ENCODE measurements at regions not wholly inside any gene's neighbourhood (a gene's known extent, or its start where the extent isn't known, plus 50 kb on each side); places are given as distances from the start of the nearest gene placed in this dataset.

DNA sequence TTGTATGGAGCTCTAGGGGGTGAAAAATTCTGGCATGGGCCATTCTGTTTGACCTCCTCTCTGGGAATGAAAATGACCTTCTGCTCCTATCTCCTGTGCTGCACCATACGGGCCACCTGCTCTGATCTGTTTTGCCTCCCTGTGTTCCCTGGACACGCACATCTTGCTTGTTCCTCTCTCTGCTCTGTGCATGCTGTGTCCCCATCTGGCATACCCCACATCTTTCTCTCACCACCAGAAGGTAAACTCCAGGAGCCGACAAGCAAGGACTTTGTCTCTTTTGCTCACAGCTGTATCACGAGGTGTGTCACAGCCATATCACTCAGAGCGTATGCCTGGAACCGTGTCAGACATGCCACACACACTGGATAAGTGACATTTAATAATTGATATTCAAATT lies 208.4 kb upstream of the DTNBP1 start:
- DNase-seq, result no peak

DNA sequence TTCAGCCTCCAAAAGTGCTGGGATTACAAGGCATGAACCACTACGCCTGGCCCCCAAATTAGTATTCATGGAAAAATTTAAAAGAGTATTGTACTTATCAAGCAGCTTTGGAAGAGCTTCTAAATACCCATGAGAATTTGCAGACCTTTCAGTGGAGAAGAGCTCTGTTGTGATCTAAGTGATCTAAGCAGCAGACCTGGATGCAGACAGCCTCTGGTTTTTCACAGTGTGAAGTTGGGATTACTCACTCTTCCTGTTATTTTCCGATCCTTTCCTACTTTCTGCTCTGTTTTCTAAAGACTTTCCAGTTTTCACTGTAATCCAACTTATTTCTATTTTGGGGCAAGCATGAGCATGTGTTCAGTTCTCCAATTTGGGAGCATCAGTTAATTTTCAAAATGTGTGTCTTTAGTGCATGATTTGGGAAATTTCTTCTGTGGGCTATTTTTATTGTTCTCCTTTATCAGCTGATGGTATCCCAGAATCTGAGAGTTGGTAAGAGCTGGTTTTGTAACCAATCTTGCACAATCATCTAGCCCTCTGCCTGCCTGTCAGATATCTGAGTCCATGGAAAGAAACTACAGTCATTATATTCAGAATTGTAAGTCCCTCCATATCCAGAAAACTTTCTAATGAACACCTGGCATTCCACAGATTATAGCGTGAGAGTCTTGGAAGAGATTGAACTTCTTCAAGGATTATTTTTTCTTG lies 207.7 kb upstream of the DTNBP1 start:
- no peak for DNase-seq

DNA sequence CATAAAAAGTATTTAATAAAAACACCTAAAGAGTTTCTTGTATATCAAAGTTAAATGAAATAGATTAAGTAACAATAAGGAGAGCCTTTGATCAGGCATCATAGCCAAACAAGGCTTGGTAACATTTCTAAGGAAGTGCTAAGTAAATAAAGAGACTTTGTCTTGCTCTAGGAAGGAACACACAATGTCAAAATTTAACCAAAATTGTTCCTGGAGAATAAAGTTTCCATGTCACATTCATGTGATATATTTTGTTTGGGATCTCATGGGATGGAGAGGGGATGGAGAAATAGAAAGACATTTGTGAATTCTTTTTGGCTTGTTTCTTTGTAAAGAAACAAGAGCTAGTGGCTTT lies 201.9 kb upstream of the DTNBP1 start:
- no peak for DNase-seq

DNA sequence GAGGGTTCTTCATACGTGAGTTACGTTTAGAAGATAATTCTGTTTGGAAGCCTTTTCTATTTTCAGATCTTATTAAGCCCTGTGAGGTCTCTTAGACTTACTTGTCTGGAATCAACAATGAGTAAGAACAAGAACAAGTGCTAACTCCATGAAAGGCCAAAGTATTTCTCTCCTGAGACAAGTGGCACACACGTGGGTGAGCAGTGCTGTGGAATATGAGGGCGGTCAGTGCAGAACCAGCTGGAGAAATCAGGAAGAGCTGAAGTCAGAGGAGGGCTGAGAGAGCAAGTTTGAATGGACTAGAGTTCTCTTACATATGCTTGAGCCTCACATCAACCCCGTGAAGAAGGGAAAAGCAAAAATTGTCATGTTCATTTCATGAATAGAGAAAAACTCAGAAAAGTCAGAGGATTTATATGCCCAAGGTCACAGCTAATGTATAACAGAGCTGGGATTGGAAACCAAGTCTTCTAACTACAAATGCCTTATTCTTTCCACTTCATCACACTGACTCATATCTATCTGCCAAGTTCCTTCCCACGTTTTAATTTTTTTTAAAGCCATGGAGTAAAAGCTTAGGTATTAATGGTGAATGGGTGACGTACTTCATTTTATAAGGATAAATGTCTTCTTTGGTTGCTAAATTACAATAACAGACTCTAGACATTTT lies 201.3 kb upstream of the DTNBP1 start:
- DNase-seq, result no peak

DNA sequence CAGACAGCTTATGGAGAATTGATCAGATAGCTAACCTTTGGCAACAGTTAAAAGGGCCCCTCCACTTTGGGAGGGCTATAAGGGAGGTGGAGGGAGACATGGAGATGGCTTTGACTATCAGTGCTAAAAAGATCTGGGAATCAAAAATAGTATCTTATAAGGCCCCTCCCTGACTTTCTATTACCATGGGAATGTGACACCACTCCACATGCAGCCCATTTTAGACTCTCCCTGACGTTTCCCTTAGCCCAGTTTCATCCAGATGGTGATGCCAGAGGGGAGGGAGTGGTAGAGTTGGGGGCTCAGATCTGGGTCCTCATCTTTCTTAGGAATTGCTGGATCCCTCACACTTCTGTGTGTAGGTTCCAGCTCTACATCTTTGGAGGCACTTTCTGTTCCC lies 200.0 kb upstream of the DTNBP1 start:
- DNase-seq, result no peak

DNA sequence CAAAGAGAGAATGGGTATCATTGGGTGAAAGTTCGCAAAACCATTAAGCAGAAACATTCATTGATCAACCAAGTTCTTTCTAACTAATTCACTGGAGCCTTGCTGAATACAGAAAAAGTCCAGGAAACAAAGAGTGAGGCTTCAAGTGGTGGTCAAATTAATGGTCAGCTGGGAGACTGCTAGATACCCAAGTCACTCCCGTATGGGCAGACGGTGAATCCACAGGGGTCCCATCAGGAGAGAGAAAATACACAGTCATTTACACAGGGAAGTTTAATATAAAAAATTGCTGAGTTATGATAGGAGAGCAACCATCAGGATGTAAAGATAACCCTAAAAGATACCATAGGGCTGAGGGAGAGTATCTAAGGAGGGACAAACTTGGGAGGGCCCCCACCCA lies 198.7 kb upstream of the DTNBP1 start:
- DNase-seq, result no peak

DNA sequence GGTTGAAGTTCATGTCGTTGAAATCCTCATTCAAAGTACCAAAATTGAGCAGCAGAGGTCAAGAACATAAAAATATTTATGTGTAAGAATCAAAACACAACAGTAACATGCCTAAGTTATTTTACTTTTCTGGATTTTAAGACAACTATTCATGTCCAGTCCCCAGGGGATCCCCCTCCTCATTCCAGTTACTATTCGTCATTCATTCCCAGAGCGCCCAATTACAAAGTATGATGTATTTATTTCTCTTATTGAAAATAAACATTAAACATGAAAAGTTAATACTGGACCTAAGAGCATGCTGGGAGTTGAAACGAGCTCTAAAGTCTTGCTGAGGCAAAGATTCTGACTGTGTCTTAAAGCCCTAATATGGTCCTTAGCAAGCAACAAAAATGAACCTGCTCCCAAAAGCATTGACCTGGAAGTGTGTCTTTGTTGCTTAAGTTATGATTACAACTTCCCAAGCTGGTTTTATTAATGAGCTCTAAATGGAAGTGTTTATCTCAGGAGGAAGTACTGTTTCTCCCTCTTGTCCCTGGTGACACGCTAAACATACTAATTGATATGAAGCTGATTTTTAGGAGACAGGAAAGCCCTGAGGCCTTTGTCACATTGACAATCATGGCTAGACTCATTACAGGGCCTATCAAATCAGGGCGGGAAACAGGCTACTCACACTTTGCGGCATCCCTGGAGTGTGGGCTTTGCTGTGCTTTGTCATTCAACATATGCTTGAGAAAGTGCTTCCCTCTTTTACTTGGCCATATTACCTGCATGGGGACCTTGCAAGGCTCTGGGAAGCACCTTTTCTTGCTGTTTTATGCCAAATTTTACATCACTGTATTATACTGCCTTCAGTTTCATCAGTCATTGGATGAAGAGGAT lies 192.2 kb upstream of the DTNBP1 start:
- no peak for DNase-seq

DNA sequence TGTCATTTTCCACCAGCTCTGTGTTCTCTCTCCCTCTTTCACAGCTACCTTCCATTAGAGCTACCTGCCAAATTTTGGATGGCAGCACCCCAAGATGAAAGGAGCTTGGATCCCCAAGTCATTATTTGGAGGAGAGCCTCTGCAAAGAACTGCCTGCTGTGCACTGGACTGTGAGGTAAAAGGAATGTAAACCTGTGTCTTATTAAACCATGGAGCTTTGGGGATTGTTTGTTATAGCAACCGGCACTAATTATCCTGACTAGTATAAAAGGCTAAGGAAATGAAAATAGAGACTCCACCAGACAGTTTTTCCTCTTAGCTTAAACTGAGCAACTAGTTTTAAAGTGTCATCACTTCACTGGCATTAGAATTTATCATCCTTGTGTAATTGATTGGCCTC lies 191.6 kb upstream of the DTNBP1 start:
- no peak for DNase-seq

DNA sequence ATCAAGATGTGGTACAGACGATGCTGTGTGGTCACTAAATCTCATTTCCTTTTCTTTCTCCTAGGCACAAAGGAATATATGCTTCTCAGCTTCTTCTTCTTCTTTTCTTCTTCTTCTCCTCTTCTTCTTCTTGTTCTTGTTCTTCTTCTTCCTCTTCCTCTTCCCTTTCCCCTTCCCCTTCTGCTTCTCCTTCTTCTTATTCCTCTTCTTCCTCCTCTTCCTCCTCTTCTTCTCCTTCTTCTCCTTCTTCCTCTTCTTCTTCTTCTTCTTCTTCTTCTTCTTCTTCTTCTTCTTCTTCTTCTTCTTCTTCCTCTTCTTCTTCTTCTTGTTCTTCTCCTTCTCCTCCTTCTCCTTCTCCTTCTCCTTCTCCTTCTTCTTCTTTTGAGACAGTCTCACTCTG lies 190.4 kb upstream of the DTNBP1 start:
- no peak for DNase-seq

DNA sequence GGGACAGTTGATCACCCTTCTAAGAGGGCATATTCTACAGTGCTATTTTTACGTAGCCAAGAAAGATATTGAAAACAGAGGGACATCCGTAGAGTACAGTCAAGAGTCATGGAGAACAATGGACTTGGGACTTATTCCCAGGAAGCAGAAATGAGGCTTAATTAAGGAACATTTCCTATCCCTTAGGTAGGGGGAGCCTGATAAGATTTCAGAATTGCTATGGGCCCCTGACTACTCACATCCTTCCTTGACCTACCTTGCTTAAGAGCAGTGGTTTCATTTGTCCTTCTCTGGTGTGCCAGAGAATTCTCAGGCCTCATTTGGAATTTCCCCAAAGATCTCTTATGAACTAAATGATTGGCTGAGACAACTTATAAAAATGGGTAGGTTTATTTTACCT lies 189.5 kb upstream of the DTNBP1 start:
- DNase-seq, result no peak

DNA sequence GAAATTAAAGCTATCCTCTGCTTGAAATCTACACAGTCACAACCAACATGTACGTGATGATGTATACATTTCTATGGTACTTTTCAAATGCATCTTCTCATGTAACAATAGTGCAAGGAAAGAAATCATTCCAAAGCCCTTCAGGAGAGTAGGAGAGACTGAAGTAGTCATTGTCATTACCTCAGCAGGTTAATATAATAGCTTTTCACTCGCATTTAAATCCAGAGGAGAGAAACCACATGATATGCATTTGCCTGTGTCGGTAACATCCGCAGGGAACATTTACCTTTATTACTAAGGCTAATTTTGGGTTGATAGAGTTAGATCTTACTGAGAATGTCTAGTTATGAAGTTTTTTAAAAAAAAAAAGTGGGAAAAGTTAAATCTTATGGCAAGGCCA lies 186.6 kb upstream of the DTNBP1 start:
- no peak for DNase-seq

DNA sequence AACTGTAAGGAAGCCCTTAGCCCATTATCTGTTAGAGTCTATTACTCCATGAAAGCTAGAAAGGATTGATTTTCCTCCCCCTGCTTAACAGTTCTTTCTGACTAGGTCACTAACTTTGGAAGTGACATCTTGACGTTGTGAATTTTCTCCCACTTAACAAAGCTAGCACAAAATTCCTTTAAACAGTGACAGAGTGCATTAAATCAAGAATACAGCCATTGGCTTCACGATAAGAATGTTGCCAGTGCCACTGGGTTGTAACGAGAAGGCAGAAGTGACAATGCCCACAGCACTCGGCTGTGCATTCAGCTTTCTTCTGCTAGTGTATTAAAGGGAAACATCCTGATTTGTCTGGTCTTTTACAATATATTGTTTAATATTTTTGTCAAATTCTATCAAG lies 182.7 kb upstream of the DTNBP1 start:
- DNase-seq, result no peak

DNA sequence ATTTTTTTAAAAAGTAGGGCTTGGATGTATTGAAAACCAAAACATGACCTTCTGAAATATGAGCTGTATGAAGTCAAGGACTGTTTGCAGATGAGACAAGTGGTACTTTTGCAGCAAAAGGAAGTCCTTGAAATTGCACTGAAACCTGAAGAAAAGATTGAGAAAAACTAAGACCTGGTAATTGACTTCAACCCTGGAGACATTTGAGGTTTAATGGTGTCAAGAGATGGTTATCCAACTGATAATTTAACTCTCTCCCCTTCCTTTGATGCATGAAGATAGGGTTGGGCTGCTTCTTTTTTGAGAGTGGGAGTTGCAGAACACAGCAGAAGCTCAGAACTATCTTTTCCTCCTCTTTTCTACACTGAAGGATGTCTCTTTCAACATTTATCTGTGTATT lies 180.9 kb upstream of the DTNBP1 start:
- DNase-seq, result no peak

DNA sequence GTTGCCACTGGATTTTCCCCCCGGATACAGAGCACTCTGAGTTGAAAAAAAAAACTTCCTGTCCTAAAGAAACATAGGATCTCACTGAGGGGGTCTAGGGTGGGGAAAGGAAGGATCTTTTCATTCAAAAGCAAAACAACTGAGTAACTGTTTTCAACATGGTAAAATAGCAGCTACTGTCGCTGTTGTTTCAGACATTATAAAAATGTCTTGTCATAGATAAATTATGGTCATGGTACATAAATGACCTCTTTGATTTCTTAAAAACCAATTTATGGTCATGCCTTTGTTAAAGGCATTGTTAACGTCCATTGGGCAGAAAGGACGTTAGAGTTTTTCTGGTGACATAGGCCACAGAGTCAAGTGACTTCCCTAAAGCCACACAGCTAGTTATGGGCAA lies 180.4 kb upstream of the DTNBP1 start:
- DNase-seq, result no peak

DNA sequence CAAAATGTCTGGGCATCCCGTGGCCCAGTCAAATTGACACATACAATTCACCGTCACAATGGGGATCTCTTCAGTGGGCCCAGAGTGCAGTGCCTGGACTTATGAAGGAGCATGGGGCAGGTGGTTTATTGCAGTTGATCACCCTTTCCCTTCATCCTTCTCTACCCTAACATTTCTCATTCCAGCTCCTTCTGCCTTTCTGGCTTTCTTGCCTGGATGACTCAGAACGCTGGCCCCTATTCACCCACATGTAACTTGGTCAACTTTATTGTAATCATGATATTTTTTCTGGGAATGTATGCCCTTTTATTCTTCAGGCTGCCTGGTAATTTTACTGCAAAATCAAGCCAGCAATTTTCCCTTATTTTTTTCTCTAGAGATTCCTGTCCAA lies 179.9 kb upstream of the DTNBP1 start:
- DNase-seq, result no peak

DNA sequence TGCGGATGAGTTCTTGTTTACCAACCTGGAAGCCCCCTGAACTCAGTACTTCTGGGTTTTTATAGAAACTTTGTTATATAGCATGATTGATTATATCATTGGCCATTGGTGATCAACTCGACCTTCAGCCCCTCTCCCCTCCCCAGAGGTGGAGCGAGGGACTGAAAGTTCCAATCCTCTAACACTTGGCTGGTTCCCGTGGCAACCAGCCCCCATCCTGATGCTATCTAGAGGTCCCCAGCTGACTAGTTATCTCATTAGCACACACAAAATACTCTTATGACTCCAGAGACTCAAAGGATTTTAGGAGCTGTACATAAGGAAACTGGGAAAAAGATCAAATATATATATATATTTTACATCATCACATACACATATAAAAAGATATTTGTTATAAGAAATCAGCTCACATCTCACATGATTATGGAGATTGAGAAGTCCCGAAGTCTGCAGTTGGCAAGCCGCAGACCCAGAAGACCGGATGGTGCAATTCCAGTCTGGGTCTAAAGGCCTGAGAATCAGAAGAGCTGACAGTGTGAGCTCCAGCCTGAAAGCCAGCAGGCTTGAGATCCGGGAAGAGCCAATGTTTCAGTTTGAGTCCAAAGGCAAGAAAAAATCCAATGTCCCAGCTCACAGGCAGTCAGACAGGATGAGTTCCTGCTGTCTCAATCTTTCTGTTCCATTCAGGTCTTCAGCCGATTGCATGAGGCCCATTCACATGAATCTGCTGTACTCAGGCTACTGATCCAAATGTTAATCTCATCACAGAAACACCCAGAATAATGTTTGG lies 179.3 kb upstream of the DTNBP1 start:
- no peak for DNase-seq

DNA sequence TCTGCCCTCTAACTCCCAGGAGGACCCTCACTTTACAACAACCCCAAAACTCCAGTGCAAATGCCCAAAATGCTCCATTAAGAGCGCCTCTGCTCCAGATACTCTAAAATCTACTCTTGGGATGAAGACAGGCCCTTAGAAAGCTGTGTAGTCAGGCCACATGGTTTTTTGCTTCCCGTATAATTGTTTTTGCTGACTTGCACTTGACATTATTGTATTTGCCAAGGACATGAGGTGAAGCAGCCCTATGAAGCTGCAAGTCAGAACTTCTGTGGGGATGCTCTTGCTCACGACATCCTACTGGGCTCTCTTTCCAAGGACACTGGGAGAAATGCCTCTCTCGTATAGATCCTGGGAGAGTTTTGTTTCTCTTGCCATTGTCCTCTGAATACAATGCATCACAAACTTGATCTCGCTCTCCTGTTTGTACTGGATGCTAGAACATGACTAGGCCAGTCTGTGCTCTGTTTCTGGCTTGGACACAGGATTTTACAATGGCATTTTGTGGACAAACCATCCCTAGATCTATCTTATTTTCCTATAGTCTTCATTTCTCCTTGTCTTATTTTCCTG lies 177.2 kb upstream of the DTNBP1 start:
- no peak for DNase-seq

DNA sequence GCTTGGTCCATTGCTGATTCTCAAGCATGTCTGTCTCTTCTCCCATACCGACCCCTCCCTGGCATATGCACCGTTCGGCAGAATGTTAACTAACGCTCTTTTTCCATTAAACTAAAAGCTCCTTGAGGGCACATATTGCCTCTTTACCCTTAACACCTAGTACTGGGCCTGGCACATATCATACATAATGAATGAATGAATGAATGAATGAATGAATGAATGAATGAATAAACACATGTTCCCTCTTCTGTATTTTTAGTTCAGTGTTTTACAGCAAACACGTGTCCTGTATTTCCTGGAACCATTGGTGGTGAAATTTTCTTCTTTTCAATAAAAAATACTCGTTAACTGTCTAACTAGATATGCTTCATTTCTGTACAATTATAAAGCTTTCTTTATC lies 174.4 kb upstream of the DTNBP1 start:
- no peak for DNase-seq

DNA sequence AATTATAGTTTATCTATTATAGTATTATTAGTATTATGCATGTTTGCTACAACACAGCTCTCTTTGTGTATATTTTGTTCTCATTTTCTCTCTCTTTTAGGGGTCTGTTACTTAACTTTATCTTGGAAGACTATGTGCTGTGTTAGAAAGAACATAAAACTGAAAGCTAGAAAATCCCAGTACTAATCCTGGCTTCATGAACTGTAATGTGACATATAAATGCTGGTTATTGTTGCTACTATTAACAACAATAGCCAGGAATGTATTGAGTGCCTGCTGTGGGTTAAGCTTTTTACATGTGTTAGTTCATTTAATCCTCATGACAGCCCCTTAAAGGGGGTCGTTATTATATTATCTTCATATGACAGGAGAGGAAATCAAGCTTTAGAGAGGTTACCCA lies 170.0 kb upstream of the DTNBP1 start:
- no peak for DNase-seq

DNA sequence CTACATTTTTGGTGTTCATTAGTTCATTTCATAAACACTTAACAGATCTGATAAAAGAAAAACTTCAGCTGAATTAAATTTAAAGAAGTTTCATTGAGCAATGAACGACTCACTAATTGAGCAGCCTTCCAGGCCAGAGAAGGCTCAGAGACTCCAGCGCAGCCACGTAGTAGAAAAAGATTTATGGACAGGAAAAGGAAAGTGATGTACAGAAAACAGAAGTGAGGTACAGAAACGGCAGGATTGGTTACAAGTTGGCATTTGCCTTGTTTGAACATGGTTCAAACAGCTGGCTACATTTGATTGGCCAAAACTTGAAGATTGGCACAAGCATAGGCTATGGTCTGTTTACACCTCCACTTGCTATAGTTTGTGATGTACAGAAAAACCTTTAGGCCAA lies 166.3 kb upstream of the DTNBP1 start:
- DNase-seq, result no peak

DNA sequence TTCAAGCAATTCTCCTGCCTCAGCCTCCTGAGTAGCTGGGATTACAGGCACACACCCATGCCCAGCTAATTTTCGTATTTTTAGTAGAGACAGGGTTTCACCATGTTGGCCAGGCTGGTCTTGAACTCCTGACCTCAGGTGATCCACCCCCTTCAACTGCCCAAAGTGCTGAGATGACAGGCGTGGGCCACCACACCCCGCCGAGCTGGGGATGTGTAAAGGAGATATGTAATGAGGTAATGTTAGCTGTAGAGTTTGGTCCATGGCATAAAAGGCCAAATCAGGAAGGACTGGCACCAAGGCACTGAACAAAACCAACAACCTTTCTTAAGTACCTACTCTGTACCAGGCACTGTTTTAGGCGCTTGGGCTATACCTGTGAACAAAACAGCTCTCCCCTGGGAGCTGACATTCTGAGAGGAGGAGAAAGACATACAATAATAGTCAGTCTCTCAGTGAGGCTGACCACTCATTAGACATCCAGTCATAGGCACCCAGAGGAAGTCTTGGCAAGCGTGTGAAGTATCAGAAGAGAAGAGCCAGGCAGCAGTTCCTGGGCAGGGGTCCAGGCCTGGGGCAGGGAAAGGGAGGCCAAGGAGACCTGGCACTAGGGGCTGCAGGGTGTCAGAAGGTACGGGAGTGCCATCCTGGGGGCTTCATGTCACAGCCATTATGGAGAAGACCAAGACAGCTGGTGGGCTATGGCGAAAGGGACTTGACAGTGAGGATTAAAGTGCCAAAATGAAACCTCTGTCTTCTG lies 164.8 kb upstream of the DTNBP1 start:
- DNase-seq, result no peak

DNA sequence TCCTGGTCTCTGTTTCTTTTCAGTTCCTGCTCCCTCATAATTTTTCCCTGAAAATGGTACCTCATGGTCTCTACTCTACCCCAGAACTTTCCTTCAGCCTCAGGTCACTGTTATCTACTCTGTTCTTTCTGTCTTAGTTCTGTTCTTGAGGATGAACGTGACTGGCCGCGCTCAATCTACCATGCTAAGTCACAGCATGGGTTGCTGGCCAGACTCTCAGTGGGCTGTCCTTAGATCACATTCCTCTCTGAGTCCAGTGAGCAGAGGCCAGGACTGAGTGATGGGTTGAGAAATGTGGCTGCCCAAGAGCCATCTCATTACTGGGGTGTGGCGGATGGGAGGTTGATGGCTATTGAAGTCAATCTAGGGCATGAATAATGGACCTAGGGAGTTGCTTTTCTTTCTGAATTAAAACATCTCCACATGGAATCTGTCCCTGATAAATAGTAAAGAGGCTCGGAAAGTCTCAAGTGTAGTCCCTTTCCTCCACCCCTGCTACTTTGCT lies 164.0 kb upstream of the DTNBP1 start:
- DNase-seq, result no peak

All from activated CD4-positive, alpha-beta T cell treated with anti-CD3 and anti-CD28 coated beads, Interleukin-2, amount 50 U/mL, for 48 hours (primary cell).